Left kidney (tissue), 1 donor: ENCODE measurements at regions not wholly inside any gene's neighbourhood (a gene's known extent, or its start where the extent isn't known, plus 50 kb on each side); places are given as distances from the start of the nearest gene placed in this dataset.

Source experiments
- DNase-seq: peaks from one replicate; pipeline ENCODE4 v3.0.0-alpha.2; 2013

- DNase-seq, result no peak
These were observed 141.1 kb downstream of the METTL4 start for GRCh38 chr18:2430191-2430590.

GRCh38 chr18:2431806-2432205, 139.5 kb downstream of the METTL4 start:
- DNase-seq, result no peak

GRCh38 chr18:2433366-2433765, 137.9 kb downstream of the METTL4 start:
- DNase-seq, result no peak

- no peak for DNase-seq
These were observed 129.8 kb downstream of the METTL4 start for GRCh38 chr18:2441544-2441943.

- no peak for DNase-seq
These were observed 129.3 kb downstream of the METTL4 start for GRCh38 chr18:2442006-2442405.

GRCh38 chr18:2442726-2443275, 128.5 kb downstream of the METTL4 start:
- no peak for DNase-seq

- no peak for DNase-seq
These were observed 127.0 kb downstream of the METTL4 start for GRCh38 chr18:2444201-2444875.

- no peak for DNase-seq
These were observed 122.6 kb downstream of the METTL4 start for GRCh38 chr18:2448565-2449151.

- DNase-seq, result peak; percentile 15
These were observed 119.7 kb downstream of the METTL4 start for GRCh38 chr18:2451556-2451955.

GRCh38 chr18:2459886-2460285, 111.4 kb downstream of the METTL4 start:
- DNase-seq, result no peak

- no peak for DNase-seq
These were observed 104.3 kb downstream of the METTL4 start for GRCh38 chr18:2466978-2467377.

GRCh38 chr18:2468051-2468450, 103.3 kb downstream of the METTL4 start:
- no peak for DNase-seq

- DNase-seq, result no peak
These were observed 99.8 kb downstream of the METTL4 start for GRCh38 chr18:2471523-2471922.

GRCh38 chr18:2478662-2479061, 92.6 kb downstream of the METTL4 start:
- DNase-seq, result no peak

GRCh38 chr18:2480536-2480935, 90.8 kb downstream of the METTL4 start:
- DNase-seq, result no peak

GRCh38 chr18:2482706-2483475, 88.4 kb downstream of the METTL4 start:
- no peak for DNase-seq

- DNase-seq, result peak; percentile 41
These were observed 85.3 kb downstream of the METTL4 start for GRCh38 chr18:2485983-2486382.

GRCh38 chr18:2486426-2486825, 84.9 kb downstream of the METTL4 start:
- peak; percentile 25 for DNase-seq
